ENCODE measurements at regions not wholly inside any gene's neighbourhood (a gene's known extent, or its start where the extent isn't known, plus 50 kb on each side); places are given as distances from the start of the nearest gene placed in this dataset.

DNA sequence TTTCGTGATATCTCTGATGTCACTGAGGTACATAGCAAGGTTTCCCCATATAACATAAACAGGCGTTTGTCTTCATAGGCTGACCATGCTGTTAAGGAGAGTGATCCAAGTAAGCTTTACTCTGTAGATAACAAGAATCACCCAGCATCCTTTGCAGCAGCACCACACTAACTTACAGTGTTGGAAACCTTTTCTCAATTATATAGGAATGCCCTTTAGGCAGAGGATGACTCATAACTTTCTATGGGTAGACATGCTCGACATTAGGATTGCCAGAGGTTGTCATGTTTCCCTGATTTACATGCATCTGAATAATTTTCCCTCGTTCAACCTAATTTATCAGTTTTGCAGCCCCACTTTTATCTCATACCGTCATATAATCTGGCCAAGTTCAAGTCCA is 870.0 kb upstream of the CDH9 start:
- TF ChIP-seq, protein P1, sequence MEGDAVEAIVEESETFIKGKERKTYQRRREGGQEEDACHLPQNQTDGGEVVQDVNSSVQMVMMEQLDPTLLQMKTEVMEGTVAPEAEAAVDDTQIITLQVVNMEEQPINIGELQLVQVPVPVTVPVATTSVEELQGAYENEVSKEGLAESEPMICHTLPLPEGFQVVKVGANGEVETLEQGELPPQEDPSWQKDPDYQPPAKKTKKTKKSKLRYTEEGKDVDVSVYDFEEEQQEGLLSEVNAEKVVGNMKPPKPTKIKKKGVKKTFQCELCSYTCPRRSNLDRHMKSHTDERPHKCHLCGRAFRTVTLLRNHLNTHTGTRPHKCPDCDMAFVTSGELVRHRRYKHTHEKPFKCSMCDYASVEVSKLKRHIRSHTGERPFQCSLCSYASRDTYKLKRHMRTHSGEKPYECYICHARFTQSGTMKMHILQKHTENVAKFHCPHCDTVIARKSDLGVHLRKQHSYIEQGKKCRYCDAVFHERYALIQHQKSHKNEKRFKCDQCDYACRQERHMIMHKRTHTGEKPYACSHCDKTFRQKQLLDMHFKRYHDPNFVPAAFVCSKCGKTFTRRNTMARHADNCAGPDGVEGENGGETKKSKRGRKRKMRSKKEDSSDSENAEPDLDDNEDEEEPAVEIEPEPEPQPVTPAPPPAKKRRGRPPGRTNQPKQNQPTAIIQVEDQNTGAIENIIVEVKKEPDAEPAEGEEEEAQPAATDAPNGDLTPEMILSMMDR (IDR thresholded peaks at IDR 0.05; ENCODE audit: low read depth, low read length, poor library complexity, severe bottlenecking): no peak
- TF ChIP-seq EZH2phosphoT487 (IDR thresholded peaks at IDR 0.05; ENCODE audit: borderline replicate concordance, low read length): no peak
